CD4-positive, alpha-beta T cell (primary cell): ENCODE measurements at regions not wholly inside any gene's neighbourhood (a gene's known extent, or its start where the extent isn't known, plus 50 kb on each side); places are given as distances from the start of the nearest gene placed in this dataset.

ENCODE experiments used
- ATAC-seq: fragments of 200-7000 bp; cut with Tn5 transposase; one replicate; pipeline ENCODE4 v1.10.0; 2022; ENCODE audit warnings: mild to moderate bottlenecking; ENCODE audit not compliant: poor library complexity
- CTCF ChIA-PET: fragments of 350-600 bp; sonication (Branson Sonifier 250); formaldehyde crosslinking; loops from one replicate; lab custom pipeline; 2021; ENCODE audit warnings: antibody characterized with exemption, inconsistent platforms; lab: Charles Lee
- POLR2A ChIA-PET: fragments of 350-600 bp; sonication (Branson Sonifier 250); formaldehyde crosslinking; loops from one replicate; lab custom pipeline; 2021; ENCODE audit warnings: antibody characterized with exemption, inconsistent platforms; lab: Charles Lee
- DNase-seq, 14 experiments: peaks; one replicate each; pipeline ENCODE4 v3.0.0-alpha.2; 2013 to 2020; ENCODE audit warnings: mixed read lengths in 2 of 14
- H3K27ac ChIP-seq, 2 donors: one replicate each; pipeline versions ENCODE4 v1.5.1 to v1.7.0; 2013; ENCODE audit warnings: low read length in 2 of 2, low read depth in 1 of 2, mild to moderate bottlenecking in 1 of 2
- H3K27me3 ChIP-seq, 2 experiments: 1 replicate in 1 of 2; 2 replicates in 1 of 2; pipeline versions ENCODE4 v1.6.1 to v1.7.0; 2013; ENCODE audit warnings: low read length in 2 of 2, control low read depth in 1 of 2, mild to moderate bottlenecking in 1 of 2, moderate library complexity in 1 of 2; ENCODE audit not compliant: insufficient read depth in 2 of 2, control insufficient read depth in 1 of 2
- H3K36me3 ChIP-seq: one replicate; pipeline ENCODE4 v1.6.1; 2013; ENCODE audit warnings: low read length, control low read depth; ENCODE audit not compliant: insufficient read depth
- H3K4me1 ChIP-seq: one replicate; pipeline ENCODE4 v1.6.1; 2013; ENCODE audit warnings: low read length, control low read depth; ENCODE audit not compliant: insufficient read depth
- H3K4me3 ChIP-seq: one replicate; pipeline ENCODE4 v1.5.1; 2013; ENCODE audit warnings: mild to moderate bottlenecking, low read length, moderate library complexity
- H3K9me3 ChIP-seq, 2 experiments: 1 replicate in 1 of 2; 2 replicates in 1 of 2; pipeline versions ENCODE4 v1.6.1 to v1.7.0; 2013; ENCODE audit warnings: low read length in 2 of 2, mild to moderate bottlenecking in 2 of 2, control low read depth in 1 of 2, moderate library complexity in 1 of 2; ENCODE audit not compliant: control insufficient read depth in 1 of 2, insufficient read depth in 1 of 2
- H3K27ac Mint-ChIP-seq: one replicate; pipeline ENCODE4 v1.8.0; 2020; ENCODE audit warnings: mixed read lengths
- H3K27me3 Mint-ChIP-seq: one replicate; pipeline ENCODE4 v1.8.0; 2021; ENCODE audit warnings: mixed read lengths
- H3K36me3 Mint-ChIP-seq: one replicate; pipeline ENCODE4 v1.8.0; 2021; ENCODE audit warnings: low read depth, mixed read lengths
- H3K4me1 Mint-ChIP-seq: one replicate; pipeline ENCODE4 v1.8.0; 2021; ENCODE audit warnings: low read depth, mixed read lengths
- H3K4me3 Mint-ChIP-seq: one replicate; pipeline ENCODE4 v1.8.0; 2020; ENCODE audit warnings: mild to moderate bottlenecking, mixed read lengths
- H3K9me3 Mint-ChIP-seq: one replicate; pipeline ENCODE4 v1.8.0; 2020; ENCODE audit warnings: mixed read lengths
- CTCF ChIP-seq: fragments of 200-600 bp; IDR thresholded peaks from one replicate; pipeline ENCODE4 v1.8.0; 2022; ENCODE audit warnings: antibody characterized with exemption, mild to moderate bottlenecking
- intact Hi-C, 2 experiments: fragments of 100-400 bp; cut with DNase I in 1 of 2; cut with micrococcal nuclease in 1 of 2; formaldehyde crosslinking; loops; one replicate each; pipeline versions ENCODE4 v1.15.1 to v1.9.0; 2023 to 2025; cut with DNase I, micrococcal nuclease

- no peak overlapping the region for H3K27ac ChIP-seq
- ChIA-PET CTCF (no interaction called here), POLR2A (no interaction called here)
- H3K4me1 ChIP-seq: no peaks in the 10 kb centered on the region
- no peak for TF ChIP-seq CTCF
- intact Hi-C loops: no loop called here
- peaks cover 3% of the 10 kb centered on the region for H3K9me3 Mint-ChIP-seq
- no peak overlapping the region for H3K4me3 Mint-ChIP-seq
- no peak overlapping the region for H3K27ac Mint-ChIP-seq
- H3K36me3 ChIP-seq: no peaks in the 10 kb centered on the region
- DNase-seq (no peak), ATAC-seq (no peak)
- no peaks in the 10 kb centered on the region for H3K4me1 Mint-ChIP-seq
- H3K27me3 Mint-ChIP-seq: peaks cover 18% of the 10 kb centered on the region
- H3K36me3 Mint-ChIP-seq: no peaks in the 10 kb centered on the region
- no peaks in the 10 kb centered on the region for H3K9me3 ChIP-seq
- no peaks in the 10 kb centered on the region for H3K27me3 ChIP-seq
- no peak overlapping the region for H3K4me3 ChIP-seq
These were observed 82.6 kb upstream of the GAS1 start for GRCh38 chr9:87029905-87030304.

GRCh38 chr9:87034841-87035240, 87.5 kb upstream of the GAS1 start:
- H3K9me3 Mint-ChIP-seq: peaks cover 3% of the 10 kb centered on the region
- peaks cover 7% of the 10 kb centered on the region for H3K27me3 Mint-ChIP-seq
- H3K4me3 ChIP-seq: no peak overlapping the region
- no peak overlapping the region for H3K4me3 Mint-ChIP-seq
- POLR2A ChIA-PET: no interaction called here
- H3K4me1 ChIP-seq: no peaks in the 10 kb centered on the region
- H3K4me1 Mint-ChIP-seq: no peaks in the 10 kb centered on the region
- ATAC-seq (no peak), DNase-seq (no peak)
- H3K27ac ChIP-seq: no peak overlapping the region
- no peaks in the 10 kb centered on the region for H3K36me3 ChIP-seq
- TF ChIP-seq CTCF: no peak
- CTCF ChIA-PET: no interaction called here
- no peaks in the 10 kb centered on the region for H3K27me3 ChIP-seq
- no peaks in the 10 kb centered on the region for H3K36me3 Mint-ChIP-seq
- intact Hi-C loops: no loop called here
- no peak overlapping the region for H3K27ac Mint-ChIP-seq
- no peaks in the 10 kb centered on the region for H3K9me3 ChIP-seq

GRCh38 chr9:87035879-87036278, 88.6 kb upstream of the GAS1 start:
- Histone ChIP-seq H3K4me1 (no peaks in the 10 kb centered on the region), H3K36me3 (no peaks in the 10 kb centered on the region), H3K4me3 (no peak overlapping the region), H3K27ac (no peak overlapping the region), H3K27me3 (no peaks in the 10 kb centered on the region), H3K9me3 (no peaks in the 10 kb centered on the region)
- DNase-seq (no peak), ATAC-seq (no peak)
- no peaks in the 10 kb centered on the region for H3K36me3 Mint-ChIP-seq
- ChIA-PET CTCF (no interaction called here), POLR2A (no interaction called here)
- peaks cover 3% of the 10 kb centered on the region for H3K9me3 Mint-ChIP-seq
- intact Hi-C loops: no loop called here
- no peaks in the 10 kb centered on the region for H3K4me1 Mint-ChIP-seq
- TF ChIP-seq CTCF: no peak
- H3K27ac Mint-ChIP-seq: no peak overlapping the region
- no peak overlapping the region for H3K4me3 Mint-ChIP-seq
- H3K27me3 Mint-ChIP-seq: peaks cover 15% of the 10 kb centered on the region
